Upper lobe of right lung (tissue), 1 donor: ENCODE measurements at regions not wholly inside any gene's neighbourhood (a gene's known extent, or its start where the extent isn't known, plus 50 kb on each side); places are given as distances from the start of the nearest gene placed in this dataset.

ENCODE experiments used
- ATAC-seq: fragments of 200-7000 bp; cut with Tn5 transposase; one replicate; pipeline ENCODE4 v1.9.1; 2020; ENCODE audit warnings: mild to moderate bottlenecking, moderate library complexity
- DNase-seq: peaks from one replicate; pipeline ENCODE4 v3.0.0-alpha.2; 2020
- H3K27ac ChIP-seq: fragments of 200-600 bp; one replicate; pipeline ENCODE4 v1.8.0; 2022
- H3K27me3 ChIP-seq: fragments of 200-600 bp; one replicate; pipeline ENCODE4 v1.8.0; 2022; ENCODE audit warnings: mild to moderate bottlenecking
- H3K36me3 ChIP-seq: fragments of 200-600 bp; one replicate; pipeline ENCODE4 v1.8.0; 2022
- H3K4me1 ChIP-seq: fragments of 200-600 bp; one replicate; pipeline ENCODE4 v1.8.0; 2022
- H3K4me3 ChIP-seq: fragments of 200-600 bp; one replicate; pipeline ENCODE4 v1.8.0; 2022; ENCODE audit warnings: mild to moderate bottlenecking
- H3K9me3 ChIP-seq: fragments of 200-600 bp; one replicate; pipeline ENCODE4 v1.8.0; 2022
- intact Hi-C: fragments of 100-400 bp; cut with DNase I; formaldehyde crosslinking; loops from one replicate; pipeline ENCODE4 v1.11.0; 2022
- TF ChIP-seq, protein P1 (sequence below): fragments of 200-600 bp; IDR thresholded peaks from one replicate; pipeline ENCODE4 v1.8.0; 2022; ENCODE audit warnings: antibody characterized with exemption
- donor health status: DM: no; HTN: yes; CAD: no; lungs with severe emphysema.

- no peak for ATAC-seq
- H3K9me3 ChIP-seq, result no peaks in the 10 kb centered on the region
- H3K27me3 ChIP-seq, result no peaks in the 10 kb centered on the region
- no peak for DNase-seq
- no peaks in the 10 kb centered on the region for H3K36me3 ChIP-seq
- intact Hi-C loops, result no loop called here
- no peaks in the 10 kb centered on the region for H3K4me1 ChIP-seq
- H3K27ac ChIP-seq, result no peak overlapping the region
- no peak overlapping the region for H3K4me3 ChIP-seq
- TF ChIP-seq, protein P1, sequence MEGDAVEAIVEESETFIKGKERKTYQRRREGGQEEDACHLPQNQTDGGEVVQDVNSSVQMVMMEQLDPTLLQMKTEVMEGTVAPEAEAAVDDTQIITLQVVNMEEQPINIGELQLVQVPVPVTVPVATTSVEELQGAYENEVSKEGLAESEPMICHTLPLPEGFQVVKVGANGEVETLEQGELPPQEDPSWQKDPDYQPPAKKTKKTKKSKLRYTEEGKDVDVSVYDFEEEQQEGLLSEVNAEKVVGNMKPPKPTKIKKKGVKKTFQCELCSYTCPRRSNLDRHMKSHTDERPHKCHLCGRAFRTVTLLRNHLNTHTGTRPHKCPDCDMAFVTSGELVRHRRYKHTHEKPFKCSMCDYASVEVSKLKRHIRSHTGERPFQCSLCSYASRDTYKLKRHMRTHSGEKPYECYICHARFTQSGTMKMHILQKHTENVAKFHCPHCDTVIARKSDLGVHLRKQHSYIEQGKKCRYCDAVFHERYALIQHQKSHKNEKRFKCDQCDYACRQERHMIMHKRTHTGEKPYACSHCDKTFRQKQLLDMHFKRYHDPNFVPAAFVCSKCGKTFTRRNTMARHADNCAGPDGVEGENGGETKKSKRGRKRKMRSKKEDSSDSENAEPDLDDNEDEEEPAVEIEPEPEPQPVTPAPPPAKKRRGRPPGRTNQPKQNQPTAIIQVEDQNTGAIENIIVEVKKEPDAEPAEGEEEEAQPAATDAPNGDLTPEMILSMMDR, result no peak
These were observed 202.4 kb downstream of the IRF8 start for GRCh38 chr16:86101137-86101896.

DNA sequence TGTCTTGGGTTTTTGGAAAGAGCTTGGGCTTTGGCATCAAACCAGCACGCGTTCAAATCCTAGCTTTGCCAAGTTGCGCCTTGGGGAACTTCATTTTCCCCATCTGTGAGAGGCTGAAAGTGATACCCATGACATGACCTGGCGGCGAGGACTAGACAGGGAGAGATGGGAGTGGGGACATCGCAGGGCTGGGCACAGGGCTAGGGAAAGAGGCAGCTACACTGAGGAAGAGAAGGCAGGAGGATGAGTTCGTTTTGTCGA is 202.9 kb downstream of the IRF8 start:
- Histone ChIP-seq H3K4me3 (no peak overlapping the region), H3K27ac (no peak overlapping the region), H3K36me3 (no peaks in the 10 kb centered on the region), H3K27me3 (no peaks in the 10 kb centered on the region), H3K4me1 (no peaks in the 10 kb centered on the region), H3K9me3 (no peaks in the 10 kb centered on the region)
- TF ChIP-seq, protein P1, result no peak
- no peak for DNase-seq
- no peak for ATAC-seq
- intact Hi-C loops, result no loop called here

DNA sequence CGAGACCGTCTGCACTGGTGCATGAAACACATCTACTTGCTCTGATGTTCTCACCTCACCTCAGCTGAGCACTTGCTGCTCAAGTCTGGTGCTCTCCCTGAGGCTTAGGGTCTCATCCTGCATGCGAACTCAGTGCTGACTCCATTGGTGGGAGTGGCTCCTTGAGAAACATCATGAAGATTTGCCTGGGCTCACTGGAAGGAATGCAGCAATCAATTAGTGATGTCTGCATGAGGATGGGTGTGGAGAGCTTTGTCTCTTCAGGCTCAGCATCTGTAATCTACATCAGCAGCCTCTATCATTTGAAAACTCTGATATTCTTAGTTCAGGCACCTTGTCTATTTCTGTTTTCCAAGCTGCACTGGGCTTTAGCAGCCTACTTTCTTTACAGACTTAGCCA is 204.4 kb downstream of the IRF8 start:
- TF ChIP-seq, protein P1, result no peak
- no peak for ATAC-seq
- no peak for DNase-seq

DNA sequence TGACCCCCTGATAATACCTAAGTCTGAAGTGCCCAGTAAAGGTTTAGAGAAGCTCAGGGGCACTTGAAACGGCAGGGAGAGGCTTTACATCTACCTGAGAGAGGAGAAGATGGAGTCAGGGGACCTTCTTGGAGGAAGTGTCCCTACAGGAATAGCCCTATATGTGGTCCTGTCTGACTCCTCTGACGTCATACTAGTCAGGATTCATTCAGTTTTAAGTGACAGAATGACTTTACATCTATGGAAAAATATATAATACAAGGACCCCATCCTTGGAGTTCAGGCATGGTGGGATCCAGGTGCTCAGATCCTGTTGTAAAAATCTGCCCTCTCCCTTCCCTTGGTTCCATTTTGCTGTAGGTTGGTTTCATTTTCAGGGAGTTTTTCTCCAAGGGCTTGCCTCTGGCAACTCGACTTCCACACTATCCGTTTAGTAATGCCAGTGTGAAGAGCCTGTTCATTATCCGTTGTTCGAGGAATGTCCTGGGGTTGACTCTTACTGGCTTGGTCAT is 205.6 kb downstream of the IRF8 start:
- no peaks in the 10 kb centered on the region for H3K4me1 ChIP-seq
- H3K36me3 ChIP-seq, result no peaks in the 10 kb centered on the region
- DNase-seq (no peak), ATAC-seq (no peak)
- no peaks in the 10 kb centered on the region for H3K27me3 ChIP-seq
- no peak overlapping the region for H3K27ac ChIP-seq
- intact Hi-C loops, result no loop called here
- H3K9me3 ChIP-seq, result no peaks in the 10 kb centered on the region
- H3K4me3 ChIP-seq, result no peak overlapping the region
- TF ChIP-seq, protein P1, result no peak

More for the DNA sequence above, 204.4 kb downstream of the IRF8 start:
- Histone ChIP-seq H3K27ac (no peak overlapping the region), H3K4me3 (no peak overlapping the region), H3K36me3 (no peaks in the 10 kb centered on the region), H3K9me3 (no peaks in the 10 kb centered on the region), H3K4me1 (no peaks in the 10 kb centered on the region), H3K27me3 (no peaks in the 10 kb centered on the region)
- intact Hi-C loops, result no loop called here

GRCh38 chr16:86107215-86107825 is 208.4 kb downstream of the IRF8 start:
- no peaks in the 10 kb centered on the region for H3K36me3 ChIP-seq
- ATAC-seq (no peak), DNase-seq (no peak)
- intact Hi-C loops, result no loop called here
- no peaks in the 10 kb centered on the region for H3K27me3 ChIP-seq
- TF ChIP-seq, protein P1, result no peak
- no peaks in the 10 kb centered on the region for H3K4me1 ChIP-seq
- no peaks in the 10 kb centered on the region for H3K9me3 ChIP-seq
- H3K27ac ChIP-seq, result no peak overlapping the region
- H3K4me3 ChIP-seq, result no peak overlapping the region
